Medulla oblongata (tissue), 1 donor: ENCODE measurements at regions not wholly inside any gene's neighbourhood (a gene's known extent, or its start where the extent isn't known, plus 50 kb on each side); places are given as distances from the start of the nearest gene placed in this dataset.

Experiments used
- DNase-seq: peaks from one replicate; pipeline ENCODE4 v3.0.0-alpha.2; 2015; ENCODE audit errors: extremely low spot score

DNA sequence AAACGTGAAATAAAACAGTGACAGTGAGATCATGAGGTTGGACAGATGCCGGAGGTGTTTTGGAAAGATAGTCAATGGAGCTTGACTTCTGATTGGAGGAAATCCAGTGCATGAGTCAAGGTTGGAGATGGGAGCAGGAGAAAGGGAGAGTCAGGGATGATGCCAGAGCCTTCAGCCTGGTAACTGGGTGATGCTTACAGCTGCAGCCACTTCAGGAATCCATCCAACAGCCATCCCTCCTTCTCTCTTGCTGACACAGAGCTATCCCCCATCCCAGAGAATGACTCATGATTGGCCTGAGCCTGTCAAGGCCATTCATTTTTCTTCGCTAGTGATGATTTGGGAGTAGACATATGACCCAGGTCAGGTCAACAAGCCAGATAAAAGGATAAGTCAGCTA is 112.8 kb downstream of the SAMD5 start:
- no peak for DNase-seq

GRCh38 chr6:147621961-147622360 is 113.5 kb downstream of the SAMD5 start:
- DNase-seq, result no peak

- DNase-seq, result no peak
Measured at GRCh38 chr6:147624946-147625515, 116.5 kb downstream of the SAMD5 start.

DNA sequence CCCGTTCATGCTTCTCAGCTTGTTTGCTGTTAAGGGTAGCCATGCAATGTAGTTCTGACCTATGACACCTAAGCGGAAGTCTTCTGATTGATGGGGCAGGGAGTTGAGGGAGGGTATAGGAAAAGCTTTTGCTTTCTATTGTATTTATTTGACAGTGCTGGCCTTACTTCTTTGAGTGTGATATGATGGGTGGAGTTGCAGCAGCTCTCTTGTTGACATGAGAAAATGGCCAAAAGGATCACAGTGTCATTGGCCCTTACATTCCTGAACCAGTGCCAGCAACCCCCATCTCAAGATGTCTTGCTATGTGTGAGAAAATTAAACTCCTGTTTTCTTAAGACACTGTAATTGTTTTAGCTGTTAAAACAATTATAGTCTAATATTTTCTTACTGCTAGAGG is 117.5 kb downstream of the SAMD5 start:
- no peak for DNase-seq

DNA sequence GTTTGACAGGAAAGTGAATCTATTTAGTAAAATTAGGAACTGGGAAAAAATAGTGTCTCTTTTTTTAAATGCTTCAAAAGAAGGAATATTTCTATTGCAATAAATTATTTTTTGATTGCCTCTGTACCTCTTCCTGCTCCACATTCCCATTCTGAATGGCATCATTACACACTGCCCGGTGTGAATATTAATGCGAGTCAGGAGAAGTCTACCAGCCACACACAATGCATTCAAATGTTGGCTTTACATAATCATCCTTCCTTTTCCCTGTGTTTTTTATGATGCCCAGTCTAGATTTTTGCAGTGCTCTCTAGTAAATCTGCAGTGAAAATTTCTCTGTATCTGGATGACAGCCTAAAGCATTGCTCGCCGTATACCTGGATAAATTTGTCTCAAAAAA is 118.9 kb downstream of the SAMD5 start:
- peak; percentile 19 for DNase-seq

GRCh38 chr6:147633191-147633590 is 124.7 kb downstream of the SAMD5 start:
- DNase-seq, result no peak

DNA sequence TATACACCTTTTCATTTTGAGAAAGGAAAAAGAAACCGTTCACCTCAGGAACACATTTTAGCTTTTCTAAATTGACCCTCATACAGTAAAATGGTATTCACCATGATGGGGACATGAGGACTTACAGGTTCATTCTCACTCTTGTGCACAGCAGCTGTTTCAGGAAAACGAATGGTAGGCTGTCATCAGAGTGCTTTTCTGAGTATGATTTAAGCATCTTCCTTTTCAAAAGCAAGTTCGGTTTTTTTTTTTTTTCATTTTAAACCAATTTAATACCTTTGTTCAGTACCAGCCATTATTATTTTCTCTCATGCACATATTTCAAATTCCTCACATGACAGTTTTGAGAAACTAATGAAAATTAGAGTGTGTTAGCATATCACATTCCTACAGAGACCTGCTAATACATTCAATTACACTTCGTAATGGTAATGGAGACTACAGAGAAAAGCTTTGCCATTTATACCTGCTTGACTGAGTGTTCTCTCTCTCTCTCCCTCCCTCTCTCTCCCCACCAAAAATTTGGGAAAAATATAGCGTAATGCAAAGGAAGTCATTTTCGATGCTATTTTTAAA is 129.2 kb downstream of the SAMD5 start:
- no peak for DNase-seq

GRCh38 chr6:147639279-147639678 is 130.8 kb downstream of the SAMD5 start:
- DNase-seq, result no peak

GRCh38 chr6:147640606-147641005 is 132.1 kb downstream of the SAMD5 start:
- DNase-seq, result no peak

GRCh38 chr6:147641511-147641910 is 133.0 kb downstream of the SAMD5 start:
- no peak for DNase-seq

DNA sequence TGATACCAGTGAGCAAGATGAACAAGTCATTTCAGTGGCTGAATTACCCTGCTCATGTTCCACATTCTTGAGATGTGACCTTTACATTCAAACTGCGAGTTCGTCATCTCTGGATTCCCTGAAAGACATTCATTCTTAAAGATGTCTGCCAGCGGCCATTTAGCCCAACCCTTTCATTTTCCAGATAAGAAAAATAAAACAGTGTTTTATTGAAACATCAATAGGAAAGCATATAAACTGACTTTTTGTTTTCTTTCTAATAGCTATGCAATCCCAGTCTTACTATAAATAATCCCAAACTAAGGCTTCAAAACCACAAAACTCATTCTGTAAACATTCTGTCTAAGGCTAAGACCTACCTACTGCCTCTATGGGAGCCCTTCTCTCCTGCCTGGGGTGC is 134.0 kb downstream of the SAMD5 start:
- DNase-seq, result no peak

DNA sequence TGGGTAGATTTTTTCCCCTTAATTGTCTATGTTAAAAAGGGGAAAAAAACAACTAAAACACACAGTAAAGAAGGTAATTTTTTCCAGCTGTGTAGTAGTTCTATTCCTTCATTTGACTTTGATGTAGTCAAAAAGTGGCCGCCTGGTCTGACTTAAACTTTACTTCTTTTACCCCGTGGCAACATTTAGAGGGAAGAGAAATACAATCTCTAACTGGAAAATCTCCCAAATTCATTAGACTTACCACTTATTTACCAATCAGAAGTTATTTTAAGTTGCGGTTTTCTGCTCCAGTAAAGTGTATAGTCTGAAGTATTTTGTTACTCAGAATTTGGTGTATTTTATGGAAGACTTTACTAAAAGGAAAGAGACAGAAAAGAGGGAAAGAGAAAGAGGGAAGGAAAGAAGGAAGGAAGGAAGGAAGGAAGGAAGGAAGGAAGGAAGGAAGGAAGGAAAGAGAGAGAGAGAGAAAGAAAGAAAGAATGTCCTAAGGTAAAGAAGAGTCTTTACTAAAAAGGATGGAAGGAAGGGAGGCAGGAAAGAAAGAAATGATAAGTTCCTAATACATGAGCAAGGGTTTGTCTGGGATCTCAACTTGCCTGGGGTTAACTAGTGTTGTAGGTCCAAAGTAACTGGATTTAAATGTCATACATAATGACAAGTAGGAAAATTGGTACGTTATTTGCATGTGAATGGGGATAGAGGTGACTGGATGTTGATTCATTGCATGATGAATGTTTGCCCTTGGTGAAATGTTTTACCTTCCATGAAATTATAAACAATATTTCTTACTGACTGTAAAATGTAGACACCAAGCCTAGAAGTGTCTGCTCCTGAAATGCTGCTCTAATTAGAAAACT is 135.1 kb downstream of the SAMD5 start:
- no peak for DNase-seq

GRCh38 chr6:147648916-147649315 is 140.4 kb downstream of the SAMD5 start:
- DNase-seq, result no peak

GRCh38 chr6:147651249-147652063 is 143.0 kb downstream of the SAMD5 start:
- peak; percentile 16 for DNase-seq

GRCh38 chr6:147653631-147654030 is 145.1 kb downstream of the SAMD5 start:
- no peak for DNase-seq

GRCh38 chr6:147654103-147654845 is 145.8 kb downstream of the SAMD5 start:
- DNase-seq, result no peak

DNA sequence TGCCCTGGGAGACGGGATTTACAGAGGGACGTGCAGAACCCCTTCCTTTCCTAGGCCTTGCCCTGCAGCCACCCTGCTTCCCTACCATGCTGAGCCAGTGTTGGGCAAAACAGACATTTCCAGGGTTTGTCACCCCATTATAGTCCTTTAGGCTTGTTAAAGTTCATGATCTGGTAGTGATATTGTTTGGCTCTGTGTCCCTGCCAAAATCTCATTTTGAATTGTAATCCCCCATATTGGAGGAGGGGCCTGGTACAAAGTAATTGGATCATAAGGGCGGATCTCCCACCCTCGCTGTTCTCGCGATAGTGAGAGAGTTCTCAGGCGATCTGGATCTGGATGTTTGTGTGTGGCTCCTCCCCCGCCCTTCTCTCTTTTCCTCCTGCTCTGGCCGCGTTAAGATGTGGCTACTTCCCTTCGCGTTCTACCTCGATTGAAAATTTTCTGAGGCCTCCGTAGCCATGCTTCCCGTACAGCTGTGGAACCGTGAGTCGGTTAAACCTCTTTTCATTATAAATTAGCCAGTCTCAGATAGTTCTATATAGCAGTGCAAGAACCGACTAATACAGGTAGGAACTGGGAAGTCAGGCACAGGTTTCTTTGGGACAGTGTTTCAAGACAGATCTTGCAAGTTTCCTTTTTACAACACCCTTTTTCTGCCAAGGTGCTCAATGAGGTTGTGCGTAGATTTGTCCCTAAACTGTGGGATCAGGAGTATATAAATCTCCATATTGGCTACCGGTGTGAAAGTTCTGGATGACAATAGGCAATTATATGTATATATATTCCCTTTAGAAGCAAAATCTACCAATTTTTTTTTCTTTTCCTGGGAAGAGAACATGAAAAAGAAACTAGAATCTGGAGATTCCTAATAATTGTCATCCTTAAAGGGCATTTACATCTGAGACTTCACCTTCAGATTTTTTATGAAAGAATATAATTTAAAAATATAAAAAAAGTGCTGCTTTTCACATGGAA is 152.1 kb downstream of the SAMD5 start:
- no peak for DNase-seq

- no peak for DNase-seq
Measured at GRCh38 chr6:147662646-147663045, 154.2 kb downstream of the SAMD5 start.

- DNase-seq, result no peak
Measured at GRCh38 chr6:147664092-147664491, 155.6 kb downstream of the SAMD5 start.

- DNase-seq, result no peak
Measured at GRCh38 chr6:147666255-147666654, 157.8 kb downstream of the SAMD5 start.
